ENCODE measurements at regions not wholly inside any gene's neighbourhood (a gene's known extent, or its start where the extent isn't known, plus 50 kb on each side); places are given as distances from the start of the nearest gene placed in this dataset.

DNA sequence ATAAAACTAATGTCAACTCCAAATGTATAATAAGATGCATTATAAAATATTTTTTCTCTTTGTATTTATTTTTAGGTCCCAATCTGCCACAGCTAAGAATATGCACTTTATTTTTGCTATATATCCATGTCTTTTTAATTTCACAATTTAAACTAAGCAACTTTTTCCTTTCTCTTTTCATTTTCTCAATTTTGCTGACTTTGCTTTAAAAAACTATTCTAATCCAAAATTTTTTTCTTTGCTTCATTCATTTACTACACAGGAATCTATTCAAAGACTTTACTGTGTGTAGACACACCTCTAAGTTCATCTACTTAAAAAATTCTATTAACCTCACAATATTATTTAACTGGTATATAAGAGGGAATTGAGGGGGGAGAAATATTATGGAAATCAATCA, 201.9 kb downstream of the ADGRA3 start:
- H3K27me3 Mint-ChIP-seq (ENCODE audit: insufficient read depth), result no peaks in the 10 kb centered on the region

DNA sequence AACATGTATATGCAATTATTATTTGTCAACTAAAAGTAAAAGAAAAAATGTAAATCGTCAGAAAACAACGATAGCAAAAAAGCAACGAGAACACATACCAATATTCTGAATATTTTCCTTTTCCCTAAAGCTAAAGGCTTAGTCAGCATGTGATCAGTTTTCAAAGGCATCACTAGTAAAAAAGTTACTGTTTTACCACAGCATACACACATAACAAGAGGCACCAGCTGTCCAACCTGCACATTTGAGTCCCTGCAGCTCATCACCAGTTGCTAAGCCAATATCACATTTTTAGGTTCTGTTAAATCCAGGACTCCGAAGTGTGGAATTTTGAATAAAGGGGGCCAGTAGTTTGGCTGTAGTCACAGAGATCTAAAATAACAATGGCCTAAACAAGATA, 203.8 kb downstream of the ADGRA3 start:
- no peak for TF ChIP-seq CTCF (conservative IDR thresholded peaks at IDR 0.05)
- Mint-ChIP-seq H3K4me3 (no peak overlapping the region), H3K4me1 (no peaks in the 10 kb centered on the region), H3K9me3 (no peaks in the 10 kb centered on the region), H3K36me3 (ENCODE audit: low read depth) (no peaks in the 10 kb centered on the region), H3K27ac (no peak overlapping the region), H3K27me3 (ENCODE audit: insufficient read depth) (no peaks in the 10 kb centered on the region)
- Histone ChIP-seq H3K4me1 (ENCODE audit: control insufficient read depth, insufficient read depth, low read length) (no peaks in the 10 kb centered on the region), H3K4me3 (ENCODE audit: low read length) (no peak overlapping the region), H3K36me3 (ENCODE audit: control insufficient read depth, insufficient read depth, low read length) (no peaks in the 10 kb centered on the region), H3K9me3 (ENCODE audit: control insufficient read depth, low read length) (no peaks in the 10 kb centered on the region), H3K27me3 (ENCODE audit: control insufficient read depth, insufficient read depth, low read length, poor library complexity, severe bottlenecking) (no peaks in the 10 kb centered on the region), H3K9ac (ENCODE audit: extremely low read depth, low read length, poor library complexity, severe bottlenecking) (no peak overlapping the region), H3K27ac (ENCODE audit: low read depth, low read length) (no peak overlapping the region)
- 80 to 89% methylated on average over 1 to 4 of the region's 4 CpGs for WGBS, 2 experiments (ENCODE audit: insufficient coverage in 1 of 2, insufficient read length in 1 of 2)
- DNase-seq, result no peak

More for the DNA sequence above, 201.9 kb downstream of the ADGRA3 start:
- TF ChIP-seq CTCF (conservative IDR thresholded peaks at IDR 0.05), result no peak
- Histone ChIP-seq H3K36me3 (ENCODE audit: control insufficient read depth, insufficient read depth, low read length) (no peaks in the 10 kb centered on the region), H3K27ac (ENCODE audit: low read depth, low read length) (no peak overlapping the region), H3K9ac (ENCODE audit: extremely low read depth, low read length, poor library complexity, severe bottlenecking) (no peak overlapping the region), H3K9me3 (ENCODE audit: control insufficient read depth, low read length) (no peaks in the 10 kb centered on the region), H3K27me3 (ENCODE audit: control insufficient read depth, insufficient read depth, low read length, poor library complexity, severe bottlenecking) (no peaks in the 10 kb centered on the region), H3K4me1 (ENCODE audit: control insufficient read depth, insufficient read depth, low read length) (no peaks in the 10 kb centered on the region), H3K4me3 (ENCODE audit: low read length) (no peak overlapping the region)
- Mint-ChIP-seq H3K36me3 (ENCODE audit: low read depth) (no peaks in the 10 kb centered on the region), H3K4me1 (no peaks in the 10 kb centered on the region), H3K4me3 (no peak overlapping the region), H3K9me3 (no peaks in the 10 kb centered on the region), H3K27ac (no peak overlapping the region)
- no peak for DNase-seq

DNA sequence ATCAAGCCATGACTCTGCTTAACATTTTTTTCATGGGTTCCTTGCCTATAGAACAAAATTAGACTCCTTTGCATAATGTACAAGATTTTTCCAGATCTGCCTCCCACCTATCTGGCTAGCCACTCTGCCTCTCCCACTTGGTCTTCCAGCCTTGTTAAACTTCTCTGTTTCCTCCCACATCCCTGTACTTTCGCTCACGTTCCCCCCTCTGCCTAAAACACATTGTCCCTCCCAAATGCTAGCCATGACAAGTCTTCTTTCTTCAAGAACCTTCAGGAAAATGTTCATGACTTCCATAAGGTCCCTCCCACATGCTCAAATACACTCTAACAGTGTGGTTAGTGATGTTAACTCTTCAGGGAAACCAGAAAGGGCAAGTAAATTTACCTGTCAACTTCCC, 214.6 kb downstream of the ADGRA3 start:
- H3K4me3 ChIP-seq (ENCODE audit: low read length), result no peak overlapping the region
- Mint-ChIP-seq H3K9me3 (peaks cover 29% of the 10 kb centered on the region), H3K27ac (no peak overlapping the region), H3K27me3 (ENCODE audit: insufficient read depth) (no peaks in the 10 kb centered on the region), H3K4me3 (no peak overlapping the region), H3K36me3 (ENCODE audit: low read depth) (no peaks in the 10 kb centered on the region), H3K4me1 (no peaks in the 10 kb centered on the region)
- WGBS, 2 experiments (ENCODE audit: insufficient coverage in 1 of 2, insufficient read length in 1 of 2), result 89% methylated on average over 2 of the region's 2 CpGs; no CpG with 5 or more reads in 1 of the 2 experiments
- no peaks in the 10 kb centered on the region for H3K4me1 ChIP-seq (ENCODE audit: control insufficient read depth, insufficient read depth, low read length)
- TF ChIP-seq CTCF (conservative IDR thresholded peaks at IDR 0.05), result no peak
- H3K9ac ChIP-seq (ENCODE audit: extremely low read depth, low read length, poor library complexity, severe bottlenecking), result no peak overlapping the region
- H3K36me3 ChIP-seq (ENCODE audit: control insufficient read depth, insufficient read depth, low read length), result no peaks in the 10 kb centered on the region
- no peaks in the 10 kb centered on the region for H3K9me3 ChIP-seq (ENCODE audit: control insufficient read depth, low read length)
- H3K27me3 ChIP-seq (ENCODE audit: control insufficient read depth, insufficient read depth, low read length, poor library complexity, severe bottlenecking), result no peaks in the 10 kb centered on the region
- DNase-seq, result no peak
- no peak overlapping the region for H3K27ac ChIP-seq (ENCODE audit: low read depth, low read length)

Data from endodermal cell (in vitro differentiated cells).